ENCODE measurements at regions not wholly inside any gene's neighbourhood (a gene's known extent, or its start where the extent isn't known, plus 50 kb on each side); places are given as distances from the start of the nearest gene placed in this dataset.

DNA sequence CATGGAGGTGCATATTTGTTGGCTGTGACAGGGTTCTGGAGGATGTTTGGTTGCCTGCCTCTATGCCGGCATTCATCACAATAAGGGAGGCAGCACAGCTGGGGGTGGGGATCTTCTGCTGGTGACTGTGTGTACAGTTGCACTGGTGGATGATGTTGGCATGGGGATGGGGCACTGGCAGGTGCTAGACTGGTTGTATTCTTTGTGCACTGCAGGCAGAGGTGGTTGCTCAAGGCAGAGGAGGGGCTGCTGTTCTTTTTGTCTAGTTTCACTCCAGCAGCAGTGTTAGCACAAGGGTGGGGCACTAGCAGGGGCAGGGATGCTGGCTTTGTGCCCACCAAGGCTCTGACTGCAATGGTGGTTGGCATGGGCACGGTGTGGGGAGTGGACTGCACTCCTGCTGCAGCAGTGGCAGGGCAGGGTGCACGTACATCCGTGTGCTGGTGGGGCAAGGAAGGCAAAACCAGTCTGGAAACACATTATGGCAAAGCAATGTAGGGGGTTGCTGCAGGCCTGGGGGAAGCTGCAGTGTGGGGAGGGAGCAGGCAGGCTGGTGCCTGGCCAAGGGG, 69.3 kb downstream of the ISOC1 start:
- Histone ChIP-seq H3K4me1 (ENCODE audit: control insufficient read depth in 2 of 2, insufficient read depth in 2 of 2, low read length in 2 of 2) (no peaks in the 10 kb centered on the region), H3K27ac (ENCODE audit: low read depth in 1 of 2, low read length in 1 of 2) (no peak overlapping the region), H3K36me3 (ENCODE audit: control insufficient read depth in 2 of 2, insufficient read depth in 2 of 2, low read length in 1 of 2) (no peaks in the 10 kb centered on the region), H3K4me3 (ENCODE audit: low read length in 2 of 2) (no peak overlapping the region), H3K27me3 (ENCODE audit: control insufficient read depth in 2 of 2, insufficient read depth in 1 of 2, low read length in 1 of 2) (no peaks in the 10 kb centered on the region), H3K9me3 (ENCODE audit: control insufficient read depth in 2 of 2, insufficient read depth in 1 of 2, low read length in 1 of 2) (no peaks in the 10 kb centered on the region)
- 93% methylated on average over 4 of the region's 4 CpGs for WGBS
- DNase-seq (ENCODE audit: low read depth in 6 of 9, low spot score in 9 of 9) = no peak

DNA sequence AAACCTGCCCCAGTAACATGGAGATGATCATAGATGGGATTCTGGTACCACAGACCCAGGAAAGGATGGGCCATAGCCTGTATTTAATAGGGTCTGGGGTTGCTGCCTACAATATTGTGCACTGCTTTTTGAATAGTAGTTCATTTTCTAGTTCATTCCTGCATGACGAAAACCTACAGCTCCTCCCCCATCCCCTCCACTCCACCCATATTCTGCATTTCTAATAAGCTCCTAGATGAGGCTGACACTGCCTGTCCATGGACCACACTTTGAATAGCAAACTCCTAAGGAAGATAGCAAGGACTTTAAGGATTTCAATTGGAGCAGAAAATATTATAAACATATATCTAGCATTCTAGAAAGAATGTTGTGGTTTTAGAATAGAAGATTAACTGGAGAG, 75.5 kb downstream of the ISOC1 start:
- no peaks in the 10 kb centered on the region for H3K9me3 ChIP-seq (ENCODE audit: control insufficient read depth in 2 of 2, insufficient read depth in 1 of 2, low read length in 1 of 2)
- no peak overlapping the region for H3K27ac ChIP-seq (ENCODE audit: low read depth in 1 of 2, low read length in 1 of 2)
- WGBS = 88% methylated on average over 1 of the region's 1 CpG
- no peaks in the 10 kb centered on the region for H3K27me3 ChIP-seq (ENCODE audit: control insufficient read depth in 2 of 2, insufficient read depth in 1 of 2, low read length in 1 of 2)
- no peaks in the 10 kb centered on the region for H3K36me3 ChIP-seq (ENCODE audit: control insufficient read depth in 2 of 2, insufficient read depth in 2 of 2, low read length in 1 of 2)
- H3K4me1 ChIP-seq (ENCODE audit: control insufficient read depth in 2 of 2, insufficient read depth in 2 of 2, low read length in 2 of 2) = no peaks in the 10 kb centered on the region
- no peak for DNase-seq (ENCODE audit: low read depth in 6 of 9, low spot score in 9 of 9)
- no peak overlapping the region for H3K4me3 ChIP-seq (ENCODE audit: low read length in 2 of 2)

DNA sequence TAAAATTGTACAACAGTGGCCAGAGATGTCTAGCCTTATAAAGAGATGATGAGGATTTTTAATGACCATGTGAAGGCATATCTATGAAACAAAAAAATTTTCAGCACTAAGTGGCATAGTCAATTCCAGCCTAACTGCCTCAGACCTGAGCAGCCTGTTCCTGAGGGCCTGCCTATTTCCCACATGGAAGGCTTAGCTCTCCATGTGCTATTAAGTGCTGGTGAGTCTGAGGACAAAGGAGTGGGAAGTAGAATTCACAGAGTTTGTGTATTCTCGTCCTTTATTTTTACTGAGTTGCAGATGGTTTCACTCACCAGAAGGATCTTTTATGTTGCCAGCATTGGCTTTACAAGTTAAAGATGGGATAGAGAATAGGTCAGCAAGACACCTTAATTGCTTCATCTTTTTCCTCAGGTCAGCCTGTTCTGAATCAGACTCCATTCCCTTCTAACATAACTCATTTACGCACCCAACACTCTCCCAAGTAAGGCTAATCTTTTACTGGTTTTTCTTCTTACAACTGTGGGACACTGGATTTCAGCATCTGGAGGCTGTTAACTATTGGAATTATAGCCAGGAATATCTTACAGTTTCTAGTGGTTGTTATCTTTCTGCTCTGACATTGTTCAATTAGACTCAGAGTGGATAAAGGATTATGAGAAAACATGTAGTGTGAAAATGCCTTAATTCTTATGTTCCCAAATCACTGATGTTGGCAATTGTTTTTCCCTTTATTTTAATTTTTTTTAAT, 76.8 kb downstream of the ISOC1 start:
- H3K4me3 ChIP-seq (ENCODE audit: low read length in 2 of 2) = no peak overlapping the region
- H3K4me1 ChIP-seq (ENCODE audit: control insufficient read depth in 2 of 2, insufficient read depth in 2 of 2, low read length in 2 of 2) = no peaks in the 10 kb centered on the region
- 95% methylated on average over 2 of the region's 2 CpGs for WGBS
- H3K9me3 ChIP-seq (ENCODE audit: control insufficient read depth in 2 of 2, insufficient read depth in 1 of 2, low read length in 1 of 2) = no peaks in the 10 kb centered on the region
- no peaks in the 10 kb centered on the region for H3K27me3 ChIP-seq (ENCODE audit: control insufficient read depth in 2 of 2, insufficient read depth in 1 of 2, low read length in 1 of 2)
- H3K36me3 ChIP-seq (ENCODE audit: control insufficient read depth in 2 of 2, insufficient read depth in 2 of 2, low read length in 1 of 2) = no peaks in the 10 kb centered on the region
- DNase-seq (ENCODE audit: low read depth in 6 of 9, low spot score in 9 of 9) = no peak
- no peak overlapping the region for H3K27ac ChIP-seq (ENCODE audit: low read depth in 1 of 2, low read length in 1 of 2)

DNA sequence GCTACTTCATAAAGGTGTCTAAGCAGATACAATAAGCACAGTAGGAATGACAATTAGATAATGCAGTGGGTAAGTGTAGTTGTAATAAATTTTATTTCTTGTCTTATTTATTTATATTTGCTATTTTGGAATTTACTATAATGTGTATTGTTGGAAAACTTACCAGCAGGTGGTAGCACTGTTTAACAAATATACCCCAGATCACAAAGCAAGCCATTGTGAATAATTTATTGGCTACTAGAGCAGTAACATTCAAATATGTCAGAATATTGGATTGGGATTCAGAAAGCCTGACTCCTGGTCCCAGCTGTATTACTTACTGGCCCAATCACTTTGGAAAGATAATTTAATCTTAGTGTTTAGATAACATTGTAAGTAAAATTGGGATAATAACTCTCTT, 78.0 kb downstream of the ISOC1 start:
- H3K4me1 ChIP-seq (ENCODE audit: control insufficient read depth in 2 of 2, insufficient read depth in 2 of 2, low read length in 2 of 2) = no peaks in the 10 kb centered on the region
- no peak overlapping the region for H3K4me3 ChIP-seq (ENCODE audit: low read length in 2 of 2)
- H3K27me3 ChIP-seq (ENCODE audit: control insufficient read depth in 2 of 2, insufficient read depth in 1 of 2, low read length in 1 of 2) = no peaks in the 10 kb centered on the region
- no peaks in the 10 kb centered on the region for H3K9me3 ChIP-seq (ENCODE audit: control insufficient read depth in 2 of 2, insufficient read depth in 1 of 2, low read length in 1 of 2)
- no peaks in the 10 kb centered on the region for H3K36me3 ChIP-seq (ENCODE audit: control insufficient read depth in 2 of 2, insufficient read depth in 2 of 2, low read length in 1 of 2)
- DNase-seq (ENCODE audit: low read depth in 6 of 9, low spot score in 9 of 9) = no peak
- H3K27ac ChIP-seq (ENCODE audit: low read depth in 1 of 2, low read length in 1 of 2) = no peak overlapping the region

DNA sequence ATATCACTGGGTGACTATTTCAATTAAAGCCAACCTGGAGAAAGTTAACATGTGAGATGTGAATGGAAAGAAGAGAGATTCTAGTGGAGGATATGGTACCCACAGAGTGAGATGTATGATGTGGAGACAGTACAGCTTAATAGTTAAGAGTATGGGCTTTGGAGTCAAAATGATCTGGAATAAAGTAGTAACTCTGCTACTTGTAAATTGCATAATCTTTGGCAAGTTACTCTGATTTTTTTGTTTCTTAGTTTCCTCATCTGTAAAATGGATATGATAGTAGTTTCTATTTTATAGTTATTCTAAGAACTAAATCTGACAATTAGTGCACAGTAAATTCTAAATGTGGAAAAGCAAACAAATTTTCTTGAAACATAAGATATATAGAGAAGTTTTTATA, 79.2 kb downstream of the ISOC1 start:
- H3K4me1 ChIP-seq (ENCODE audit: control insufficient read depth in 2 of 2, insufficient read depth in 2 of 2, low read length in 2 of 2) = no peaks in the 10 kb centered on the region
- DNase-seq (ENCODE audit: low read depth in 6 of 9, low spot score in 9 of 9) = no peak
- H3K27me3 ChIP-seq (ENCODE audit: control insufficient read depth in 2 of 2, insufficient read depth in 1 of 2, low read length in 1 of 2) = no peaks in the 10 kb centered on the region
- H3K9me3 ChIP-seq (ENCODE audit: control insufficient read depth in 2 of 2, insufficient read depth in 1 of 2, low read length in 1 of 2) = no peaks in the 10 kb centered on the region
- H3K4me3 ChIP-seq (ENCODE audit: low read length in 2 of 2) = no peak overlapping the region
- H3K27ac ChIP-seq (ENCODE audit: low read depth in 1 of 2, low read length in 1 of 2) = no peak overlapping the region
- no peaks in the 10 kb centered on the region for H3K36me3 ChIP-seq (ENCODE audit: control insufficient read depth in 2 of 2, insufficient read depth in 2 of 2, low read length in 1 of 2)

DNA sequence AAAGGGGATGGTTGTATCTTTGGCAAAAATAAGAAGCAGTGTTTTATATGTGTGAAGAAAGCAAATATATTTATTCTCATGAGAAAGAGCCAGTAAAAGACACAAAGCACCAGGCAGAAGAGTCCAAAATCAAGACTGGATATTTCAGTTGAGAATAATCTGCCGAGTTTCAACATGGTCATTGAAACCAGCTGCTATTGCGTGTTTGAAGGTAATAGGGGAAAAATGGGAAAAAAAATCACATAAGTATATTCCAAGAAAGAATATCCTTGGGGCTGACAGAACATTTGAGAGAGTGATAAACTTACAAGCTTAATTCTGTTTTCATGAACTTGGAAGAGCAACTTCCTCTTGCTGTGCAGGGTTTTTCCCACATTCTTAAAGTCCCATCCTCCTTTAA, 79.9 kb downstream of the ISOC1 start:
- no peak overlapping the region for H3K27ac ChIP-seq (ENCODE audit: low read depth in 1 of 2, low read length in 1 of 2)
- H3K27me3 ChIP-seq (ENCODE audit: control insufficient read depth in 2 of 2, insufficient read depth in 1 of 2, low read length in 1 of 2) = no peaks in the 10 kb centered on the region
- 93% methylated on average over 2 of the region's 2 CpGs for WGBS
- no peaks in the 10 kb centered on the region for H3K4me1 ChIP-seq (ENCODE audit: control insufficient read depth in 2 of 2, insufficient read depth in 2 of 2, low read length in 2 of 2)
- no peaks in the 10 kb centered on the region for H3K36me3 ChIP-seq (ENCODE audit: control insufficient read depth in 2 of 2, insufficient read depth in 2 of 2, low read length in 1 of 2)
- no peak overlapping the region for H3K4me3 ChIP-seq (ENCODE audit: low read length in 2 of 2)
- no peaks in the 10 kb centered on the region for H3K9me3 ChIP-seq (ENCODE audit: control insufficient read depth in 2 of 2, insufficient read depth in 1 of 2, low read length in 1 of 2)
- DNase-seq (ENCODE audit: low read depth in 6 of 9, low spot score in 9 of 9) = no peak

DNA sequence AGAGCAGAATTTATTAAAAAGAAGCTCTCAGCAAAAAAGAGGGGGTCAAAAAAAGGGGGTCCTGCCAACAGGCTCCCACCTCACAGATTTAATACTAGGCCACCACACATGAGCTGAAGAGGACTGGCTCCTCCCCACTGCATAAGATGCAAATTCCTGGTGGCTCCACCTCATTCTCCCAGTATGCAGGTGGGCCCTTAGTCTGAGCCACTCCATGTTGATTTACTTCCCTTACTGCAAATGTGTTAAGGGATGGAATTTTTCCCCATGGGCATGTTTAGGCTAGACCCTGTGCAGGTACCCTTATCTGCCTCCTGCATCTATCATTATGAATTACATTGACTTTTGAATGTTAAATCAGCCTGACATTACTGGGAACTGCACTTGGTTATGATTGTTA, 82.9 kb downstream of the ISOC1 start:
- Histone ChIP-seq H3K36me3 (ENCODE audit: control insufficient read depth in 2 of 2, insufficient read depth in 2 of 2, low read length in 1 of 2) (no peaks in the 10 kb centered on the region), H3K9me3 (ENCODE audit: control insufficient read depth in 2 of 2, insufficient read depth in 1 of 2, low read length in 1 of 2) (no peaks in the 10 kb centered on the region), H3K27me3 (ENCODE audit: control insufficient read depth in 2 of 2, insufficient read depth in 1 of 2, low read length in 1 of 2) (no peaks in the 10 kb centered on the region), H3K4me1 (ENCODE audit: control insufficient read depth in 2 of 2, insufficient read depth in 2 of 2, low read length in 2 of 2) (no peaks in the 10 kb centered on the region), H3K27ac (ENCODE audit: low read depth in 1 of 2, low read length in 1 of 2) (no peak overlapping the region), H3K4me3 (ENCODE audit: low read length in 2 of 2) (no peak overlapping the region)
- no peak for DNase-seq (ENCODE audit: low read depth in 6 of 9, low spot score in 9 of 9)

DNA sequence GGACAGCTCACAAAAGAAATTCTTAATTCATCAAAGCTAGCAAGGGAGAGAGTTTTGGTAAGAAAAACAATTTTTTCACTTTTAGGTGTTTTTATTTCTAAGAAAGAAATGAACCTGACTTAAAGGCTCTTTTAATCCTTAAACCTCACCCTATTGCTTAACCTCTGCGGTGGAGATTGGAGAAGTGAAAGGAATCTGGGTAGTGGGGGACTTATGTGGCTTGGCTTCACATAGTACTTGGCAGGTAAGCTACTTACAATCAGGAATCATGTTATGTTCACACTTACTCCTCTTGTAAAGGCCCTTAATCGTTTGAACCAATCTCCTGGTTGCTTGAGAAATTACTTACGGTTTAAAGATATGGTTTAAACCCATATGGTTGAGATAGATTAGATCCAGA, 104.8 kb downstream of the ISOC1 start:
- Histone ChIP-seq H3K9me3 (ENCODE audit: control insufficient read depth in 2 of 2, insufficient read depth in 1 of 2, low read length in 1 of 2) (no peaks in the 10 kb centered on the region), H3K4me1 (ENCODE audit: control insufficient read depth in 2 of 2, insufficient read depth in 2 of 2, low read length in 2 of 2) (no peaks in the 10 kb centered on the region), H3K27me3 (ENCODE audit: control insufficient read depth in 2 of 2, insufficient read depth in 1 of 2, low read length in 1 of 2) (no peaks in the 10 kb centered on the region), H3K27ac (ENCODE audit: low read depth in 1 of 2, low read length in 1 of 2) (no peak overlapping the region), H3K36me3 (ENCODE audit: control insufficient read depth in 2 of 2, insufficient read depth in 2 of 2, low read length in 1 of 2) (no peaks in the 10 kb centered on the region), H3K4me3 (ENCODE audit: low read length in 2 of 2) (no peak overlapping the region)
- no peak for DNase-seq (ENCODE audit: low read depth in 6 of 9, low spot score in 9 of 9)
- 81% methylated on average over 3 of the region's 3 CpGs for WGBS

DNA sequence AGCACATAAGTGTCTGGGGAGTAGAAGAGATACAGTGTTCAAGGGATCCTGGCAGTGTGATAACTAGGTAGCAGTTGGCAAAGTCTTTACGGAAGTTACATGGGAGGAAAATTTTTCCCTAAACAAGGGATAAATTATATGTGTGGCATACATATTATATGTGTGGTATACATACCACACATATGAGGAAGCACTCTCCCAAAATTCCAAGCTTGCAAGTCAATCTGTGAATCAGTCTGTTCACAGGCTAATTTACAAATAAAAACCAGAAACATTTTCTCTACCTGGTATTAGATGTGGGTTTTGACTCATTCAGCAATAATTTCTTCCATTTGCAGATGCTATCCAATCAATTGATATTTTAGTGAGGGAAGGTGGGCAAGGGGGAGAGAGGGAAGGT, 110.0 kb downstream of the ISOC1 start:
- Histone ChIP-seq H3K4me1 (ENCODE audit: control insufficient read depth in 2 of 2, insufficient read depth in 2 of 2, low read length in 2 of 2) (no peaks in the 10 kb centered on the region), H3K9me3 (ENCODE audit: control insufficient read depth in 2 of 2, insufficient read depth in 1 of 2, low read length in 1 of 2) (no peaks in the 10 kb centered on the region), H3K4me3 (ENCODE audit: low read length in 2 of 2) (no peak overlapping the region), H3K36me3 (ENCODE audit: control insufficient read depth in 2 of 2, insufficient read depth in 2 of 2, low read length in 1 of 2) (no peaks in the 10 kb centered on the region), H3K27ac (ENCODE audit: low read depth in 1 of 2, low read length in 1 of 2) (no peak overlapping the region), H3K27me3 (ENCODE audit: control insufficient read depth in 2 of 2, insufficient read depth in 1 of 2, low read length in 1 of 2) (no peaks in the 10 kb centered on the region)
- DNase-seq (ENCODE audit: low read depth in 6 of 9, low spot score in 9 of 9) = no peak
- 96% methylated on average over 1 of the region's 1 CpG for WGBS
